Activated naive CD4-positive, alpha-beta T cell treated with anti-CD3 and anti-CD28 coated beads, Interleukin-2, amount 10 ng/mL, durations not matched to agents 7 days and 5 days (primary cell): ENCODE measurements at regions not wholly inside any gene's neighbourhood (a gene's known extent, or its start where the extent isn't known, plus 50 kb on each side); places are given as distances from the start of the nearest gene placed in this dataset.

ENCODE experiments used
- CTCF ChIA-PET: fragments of 350-600 bp; sonication (Branson Sonifier 250); formaldehyde crosslinking; loops from one replicate; lab custom pipeline; 2021; ENCODE audit warnings: antibody characterized with exemption; lab: Charles Lee
- DNase-seq: peaks from one replicate; pipeline ENCODE4 v3.0.0-alpha.2; 2020
- H3K27ac Mint-ChIP-seq: one replicate; pipeline ENCODE4 v1.8.0; 2021; ENCODE audit warnings: mild to moderate bottlenecking, moderate library complexity, mixed read lengths
- H3K27me3 Mint-ChIP-seq: one replicate; pipeline ENCODE4 v1.8.0; 2021; ENCODE audit warnings: mild to moderate bottlenecking, mixed read lengths
- H3K36me3 Mint-ChIP-seq: one replicate; pipeline ENCODE4 v1.8.0; 2021; ENCODE audit warnings: mixed read lengths
- H3K4me1 Mint-ChIP-seq: one replicate; pipeline ENCODE4 v1.8.0; 2021; ENCODE audit warnings: mixed read lengths
- H3K4me3 Mint-ChIP-seq: one replicate; pipeline ENCODE4 v1.8.0; 2021; ENCODE audit warnings: mild to moderate bottlenecking, moderate library complexity, mixed read lengths
- H3K9me3 Mint-ChIP-seq: one replicate; pipeline ENCODE4 v1.8.0; 2021; ENCODE audit warnings: mixed read lengths

- H3K27ac Mint-ChIP-seq, result peak overlapping the region; percentile 60
- H3K9me3 Mint-ChIP-seq, result no peaks in the 10 kb centered on the region
- H3K4me1 Mint-ChIP-seq, result peaks cover 14% of the 10 kb centered on the region
- no peaks in the 10 kb centered on the region for H3K36me3 Mint-ChIP-seq
- H3K27me3 Mint-ChIP-seq, result peaks cover 16% of the 10 kb centered on the region
- no peak overlapping the region for H3K4me3 Mint-ChIP-seq
- CTCF ChIA-PET, result no interaction called here
- DNase-seq, result peak; percentile 36
Measured at GRCh38 chr2:8408560-8409460, 273.0 kb upstream of the ID2 start.

- Mint-ChIP-seq H3K36me3 (no peaks in the 10 kb centered on the region), H3K9me3 (no peaks in the 10 kb centered on the region), H3K4me1 (peaks cover 14% of the 10 kb centered on the region), H3K4me3 (no peak overlapping the region), H3K27ac (no peak overlapping the region), H3K27me3 (peaks cover 18% of the 10 kb centered on the region)
- no peak for DNase-seq
- CTCF ChIA-PET, result no interaction called here
Measured at GRCh38 chr2:8409461-8410260, 272.2 kb upstream of the ID2 start.

- Mint-ChIP-seq H3K36me3 (no peaks in the 10 kb centered on the region), H3K27me3 (peaks cover 37% of the 10 kb centered on the region), H3K9me3 (no peaks in the 10 kb centered on the region), H3K27ac (no peak overlapping the region), H3K4me3 (no peak overlapping the region), H3K4me1 (peaks cover 14% of the 10 kb centered on the region)
- CTCF ChIA-PET, result no interaction called here
- no peak for DNase-seq
Measured at GRCh38 chr2:8412082-8412481, 269.8 kb upstream of the ID2 start.

- Mint-ChIP-seq H3K36me3 (no peaks in the 10 kb centered on the region), H3K27me3 (peaks cover 41% of the 10 kb centered on the region), H3K4me3 (no peak overlapping the region), H3K9me3 (no peaks in the 10 kb centered on the region), H3K27ac (no peak overlapping the region), H3K4me1 (peaks cover 14% of the 10 kb centered on the region)
- DNase-seq, result no peak
- CTCF ChIA-PET, result no interaction called here
Measured at GRCh38 chr2:8412586-8412985, 269.3 kb upstream of the ID2 start.

- Mint-ChIP-seq H3K4me1 (peaks cover 11% of the 10 kb centered on the region), H3K27ac (no peak overlapping the region), H3K36me3 (no peaks in the 10 kb centered on the region), H3K4me3 (no peak overlapping the region), H3K9me3 (no peaks in the 10 kb centered on the region), H3K27me3 (peaks cover 47% of the 10 kb centered on the region)
- DNase-seq, result no peak
- CTCF ChIA-PET, result no interaction called here
Measured at GRCh38 chr2:8413589-8414135, 268.2 kb upstream of the ID2 start.

GRCh38 chr2:8414946-8415879 is 266.6 kb upstream of the ID2 start:
- Mint-ChIP-seq H3K27ac (no peak overlapping the region), H3K27me3 (peaks cover 52% of the 10 kb centered on the region), H3K4me3 (no peak overlapping the region), H3K36me3 (peaks cover 2% of the 10 kb centered on the region), H3K4me1 (no peaks in the 10 kb centered on the region), H3K9me3 (no peaks in the 10 kb centered on the region)
- DNase-seq, result no peak
- CTCF ChIA-PET, result interaction anchor here (0.8 kb wide), 1 partner anchor 9 kb away, joined by 3 read pairs; no protein-coding TSS in a partner anchor

GRCh38 chr2:8416001-8416571 is 265.8 kb upstream of the ID2 start:
- Mint-ChIP-seq H3K27me3 (peaks cover 55% of the 10 kb centered on the region), H3K36me3 (peaks cover 2% of the 10 kb centered on the region), H3K27ac (no peak overlapping the region), H3K9me3 (no peaks in the 10 kb centered on the region), H3K4me3 (no peak overlapping the region), H3K4me1 (no peaks in the 10 kb centered on the region)
- DNase-seq, result no peak
- CTCF ChIA-PET, result interaction anchor here (0.8 kb wide), 1 partner anchor 9 kb away, joined by 3 read pairs; no protein-coding TSS in a partner anchor

- Mint-ChIP-seq H3K27me3 (peaks cover 64% of the 10 kb centered on the region), H3K4me1 (no peaks in the 10 kb centered on the region), H3K9me3 (no peaks in the 10 kb centered on the region), H3K4me3 (no peak overlapping the region), H3K27ac (no peak overlapping the region), H3K36me3 (peaks cover 2% of the 10 kb centered on the region)
- CTCF ChIA-PET, result no interaction called here
- DNase-seq, result no peak
Measured at GRCh38 chr2:8416849-8417832, 264.7 kb upstream of the ID2 start.

GRCh38 chr2:8418721-8419120 is 263.1 kb upstream of the ID2 start:
- Mint-ChIP-seq H3K4me3 (no peak overlapping the region), H3K27ac (no peak overlapping the region), H3K9me3 (no peaks in the 10 kb centered on the region), H3K4me1 (no peaks in the 10 kb centered on the region), H3K27me3 (peaks cover 64% of the 10 kb centered on the region), H3K36me3 (peaks cover 2% of the 10 kb centered on the region)
- DNase-seq, result no peak
- CTCF ChIA-PET, result no interaction called here

GRCh38 chr2:8421658-8422449 is 260.0 kb upstream of the ID2 start:
- H3K4me1 Mint-ChIP-seq, result peaks cover 17% of the 10 kb centered on the region
- no peak for DNase-seq
- H3K27me3 Mint-ChIP-seq, result peaks cover 52% of the 10 kb centered on the region
- CTCF ChIA-PET, result interaction anchor here (0.6 to 1.5 kb wide), 2 partner anchors 12 to 23 kb away, joined by 3 read pairs; no protein-coding TSS in a partner anchor
- H3K27ac Mint-ChIP-seq, result no peak overlapping the region
- H3K4me3 Mint-ChIP-seq, result no peak overlapping the region
- H3K9me3 Mint-ChIP-seq, result no peaks in the 10 kb centered on the region
- H3K36me3 Mint-ChIP-seq, result peaks cover 2% of the 10 kb centered on the region

GRCh38 chr2:8422450-8422800 is 259.4 kb upstream of the ID2 start:
- CTCF ChIA-PET, result interaction anchor here (1.5 kb wide), 1 partner anchor 12 kb away, joined by 3 read pairs; no protein-coding TSS in a partner anchor
- H3K27me3 Mint-ChIP-seq, result peaks cover 49% of the 10 kb centered on the region
- H3K4me3 Mint-ChIP-seq, result no peak overlapping the region

More at GRCh38 chr2:8422450-8422800, 259.4 kb upstream of the ID2 start:
- H3K4me1 Mint-ChIP-seq, result peaks cover 19% of the 10 kb centered on the region
- no peak for DNase-seq
- peaks cover 2% of the 10 kb centered on the region for H3K36me3 Mint-ChIP-seq
- no peak overlapping the region for H3K27ac Mint-ChIP-seq
- no peaks in the 10 kb centered on the region for H3K9me3 Mint-ChIP-seq
